HEK293 (cell line): ENCODE measurements at regions not wholly inside any gene's neighbourhood (a gene's known extent, or its start where the extent isn't known, plus 50 kb on each side); places are given as distances from the start of the nearest gene placed in this dataset.

Experiments
- KLF16 ChIP-seq: fragments of 450-650 bp; formaldehyde crosslinking; IDR thresholded peaks from 2 replicates; pipeline ENCODE4 v1.5.1; 2017; ENCODE audit warnings: missing biosample characterization, missing genetic modification characterization
- KLF9 ChIP-seq: fragments of 450-650 bp; formaldehyde crosslinking; IDR thresholded peaks from 2 replicates; pipeline ENCODE4 v1.5.1; 2016; ENCODE audit warnings: missing biosample characterization, missing genetic modification characterization, low read depth
- TCF7L2 ChIP-seq: IDR thresholded peaks from 2 replicates; pipeline ENCODE4 v1.6.1; 2011; ENCODE audit warnings: low read depth, mild to moderate bottlenecking, inconsistent platforms, low read length, moderate library complexity, borderline replicate concordance
- ZBTB11 ChIP-seq: fragments of 450-650 bp; formaldehyde crosslinking; conservative IDR thresholded peaks from 2 replicates; pipeline ENCODE4 v1.5.1; 2016; ENCODE audit warnings: low read depth, missing biosample characterization, missing genetic modification characterization
- ZNF449 ChIP-seq: fragments of 450-650 bp; formaldehyde crosslinking; IDR thresholded peaks from 2 replicates; pipeline ENCODE4 v1.5.1; 2017; ENCODE audit warnings: missing biosample characterization, mild to moderate bottlenecking, missing genetic modification characterization, moderate library complexity
- TF ChIP-seq, protein P1 (sequence below): fragments of 450-650 bp; formaldehyde crosslinking; IDR thresholded peaks from 2 replicates; pipeline ENCODE4 v1.5.1; 2016; ENCODE audit warnings: missing biosample characterization, missing genetic modification characterization

DNA sequence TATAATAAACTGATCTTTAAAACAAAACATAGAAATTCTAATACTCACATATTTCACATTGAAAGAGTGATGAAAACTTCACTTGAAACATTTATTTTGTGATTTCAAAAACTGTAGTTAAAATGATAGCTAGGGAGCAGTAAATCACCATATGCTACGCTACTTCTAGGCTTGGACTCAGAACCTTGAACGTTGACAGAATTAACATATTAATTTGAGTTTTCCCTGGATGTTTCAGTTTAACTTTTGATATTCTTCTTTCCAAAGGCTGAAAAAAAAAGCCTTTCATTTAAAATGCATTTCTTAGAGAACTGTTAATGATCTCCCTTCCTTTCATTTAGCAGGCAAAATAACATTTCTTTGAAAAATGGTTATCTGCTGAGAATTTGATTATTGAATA is 307.8 kb upstream of the SGCD start:
- TF ChIP-seq ZNF449 (tag by site-specific recombination), result no peak
- TF ChIP-seq KLF16 (tag by site-specific recombination), result no peak
- no peak for TF ChIP-seq KLF9 (tag by site-specific recombination)
- TF ChIP-seq, protein P1, sequence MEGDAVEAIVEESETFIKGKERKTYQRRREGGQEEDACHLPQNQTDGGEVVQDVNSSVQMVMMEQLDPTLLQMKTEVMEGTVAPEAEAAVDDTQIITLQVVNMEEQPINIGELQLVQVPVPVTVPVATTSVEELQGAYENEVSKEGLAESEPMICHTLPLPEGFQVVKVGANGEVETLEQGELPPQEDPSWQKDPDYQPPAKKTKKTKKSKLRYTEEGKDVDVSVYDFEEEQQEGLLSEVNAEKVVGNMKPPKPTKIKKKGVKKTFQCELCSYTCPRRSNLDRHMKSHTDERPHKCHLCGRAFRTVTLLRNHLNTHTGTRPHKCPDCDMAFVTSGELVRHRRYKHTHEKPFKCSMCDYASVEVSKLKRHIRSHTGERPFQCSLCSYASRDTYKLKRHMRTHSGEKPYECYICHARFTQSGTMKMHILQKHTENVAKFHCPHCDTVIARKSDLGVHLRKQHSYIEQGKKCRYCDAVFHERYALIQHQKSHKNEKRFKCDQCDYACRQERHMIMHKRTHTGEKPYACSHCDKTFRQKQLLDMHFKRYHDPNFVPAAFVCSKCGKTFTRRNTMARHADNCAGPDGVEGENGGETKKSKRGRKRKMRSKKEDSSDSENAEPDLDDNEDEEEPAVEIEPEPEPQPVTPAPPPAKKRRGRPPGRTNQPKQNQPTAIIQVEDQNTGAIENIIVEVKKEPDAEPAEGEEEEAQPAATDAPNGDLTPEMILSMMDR (tag by site-specific recombination), result no peak
- no peak for TF ChIP-seq TCF7L2
- TF ChIP-seq ZBTB11 (tag by site-specific recombination), result no peak
